Glutamatergic neuron (in vitro differentiated cells): ENCODE measurements at regions not wholly inside any gene's neighbourhood (a gene's known extent, or its start where the extent isn't known, plus 50 kb on each side); places are given as distances from the start of the nearest gene placed in this dataset.
A peak's percentile ranks its signal among the peaks of the same experiment; 100 is the strongest.
"Not testable (repeated sequence)": the region's sequence is repeated elsewhere in the genome, so short reads cannot be mapped to it uniquely, and the experiment has no call there.

Source experiments
- DNase-seq: peaks from one replicate; pipeline ENCODE4 v3.0.0; 2022
- H3K27ac Mint-ChIP-seq: one replicate; pipeline ENCODE4 v1.8.0; 2020; ENCODE audit warnings: mild to moderate bottlenecking, mixed read lengths, inconsistent platforms; ENCODE audit not compliant: unreplicated experiment
- H3K27me3 Mint-ChIP-seq: one replicate; pipeline ENCODE4 v1.8.0; 2020; ENCODE audit warnings: mild to moderate bottlenecking, moderate library complexity, mixed read lengths, inconsistent platforms; ENCODE audit not compliant: unreplicated experiment
- H3K36me3 Mint-ChIP-seq: one replicate; pipeline ENCODE4 v1.8.0; 2020; ENCODE audit warnings: mild to moderate bottlenecking, mixed read lengths, inconsistent platforms; ENCODE audit not compliant: unreplicated experiment
- H3K4me1 Mint-ChIP-seq: one replicate; pipeline ENCODE4 v1.8.0; 2020; ENCODE audit warnings: mild to moderate bottlenecking, low read depth, mixed read lengths, inconsistent platforms; ENCODE audit not compliant: unreplicated experiment
- H3K4me3 Mint-ChIP-seq: one replicate; pipeline ENCODE4 v1.8.0; 2020; ENCODE audit warnings: mild to moderate bottlenecking, mixed read lengths, inconsistent platforms; ENCODE audit not compliant: unreplicated experiment
- H3K9me3 Mint-ChIP-seq: one replicate; pipeline ENCODE4 v1.8.0; 2020; ENCODE audit warnings: mild to moderate bottlenecking, moderate library complexity, mixed read lengths, inconsistent platforms; ENCODE audit not compliant: unreplicated experiment
- CTCF ChIP-seq: fragments of 200-600 bp; sonication (generic); IDR thresholded peaks from one replicate; pipeline ENCODE4 v1.5.0; 2021; ENCODE audit not compliant: partially characterized antibody, unreplicated experiment

- Mint-ChIP-seq H3K27ac (no peak overlapping the region), H3K9me3 (no peaks in the 10 kb centered on the region), H3K36me3 (no peaks in the 10 kb centered on the region), H3K4me3 (no peak overlapping the region), H3K27me3 (peaks cover 1% of the 10 kb centered on the region), H3K4me1 (no peaks in the 10 kb centered on the region)
- no peak for DNase-seq
- TF ChIP-seq CTCF: no peak
Observed at GRCh38 chr12:33834672-33835071, 187.6 kb upstream of the ALG10 start.

- Mint-ChIP-seq H3K36me3 (no peaks in the 10 kb centered on the region), H3K27me3 (no peaks in the 10 kb centered on the region), H3K4me1 (no peaks in the 10 kb centered on the region), H3K27ac (no peak overlapping the region), H3K4me3 (no peak overlapping the region), H3K9me3 (peaks cover 5% of the 10 kb centered on the region)
- no peak for TF ChIP-seq CTCF
- DNase-seq: no peak
Observed at GRCh38 chr12:33876618-33877017, 145.7 kb upstream of the ALG10 start.

- no peak for TF ChIP-seq CTCF
- H3K36me3 Mint-ChIP-seq: no peaks in the 10 kb centered on the region
- H3K27ac Mint-ChIP-seq: no peak overlapping the region
- peaks cover 4% of the 10 kb centered on the region for H3K27me3 Mint-ChIP-seq
- H3K4me1 Mint-ChIP-seq: no peaks in the 10 kb centered on the region
- no peak overlapping the region for H3K4me3 Mint-ChIP-seq
- DNase-seq: no peak
- peaks cover 4% of the 10 kb centered on the region for H3K9me3 Mint-ChIP-seq
Observed at GRCh38 chr12:33892425-33892824, 129.9 kb upstream of the ALG10 start.

GRCh38 chr12:33920460-33920859, 101.8 kb upstream of the ALG10 start:
- H3K4me1 Mint-ChIP-seq, H3K27ac Mint-ChIP-seq, DNase-seq, H3K36me3 Mint-ChIP-seq, H3K9me3 Mint-ChIP-seq, H3K4me3 Mint-ChIP-seq, H3K27me3 Mint-ChIP-seq: not testable (repeated sequence)

GRCh38 chr12:33926095-33926494, 96.2 kb upstream of the ALG10 start:
- Mint-ChIP-seq H3K27ac (no peak overlapping the region), H3K4me3 (no peak overlapping the region), H3K9me3 (no peaks in the 10 kb centered on the region), H3K27me3 (no peaks in the 10 kb centered on the region), H3K36me3 (no peaks in the 10 kb centered on the region), H3K4me1 (no peaks in the 10 kb centered on the region)
- TF ChIP-seq CTCF: peak; percentile 15
- no peak for DNase-seq

- H3K9me3 Mint-ChIP-seq, H3K4me3 Mint-ChIP-seq, H3K4me1 Mint-ChIP-seq, H3K27ac Mint-ChIP-seq, H3K36me3 Mint-ChIP-seq, DNase-seq, H3K27me3 Mint-ChIP-seq: not testable (repeated sequence)
Observed at GRCh38 chr12:33937669-33938068, 84.6 kb upstream of the ALG10 start.
